Activated CD4-positive, alpha-beta T cell treated with anti-CD3 and anti-CD28 coated beads, Interleukin-2, amount 50 U/mL, for 48 hours (primary cell): ENCODE measurements at regions not wholly inside any gene's neighbourhood (a gene's known extent, or its start where the extent isn't known, plus 50 kb on each side); places are given as distances from the start of the nearest gene placed in this dataset.
"Not testable (repeated sequence)": the region's sequence is repeated elsewhere in the genome, so short reads cannot be mapped to it uniquely, and the experiment has no call there.

ENCODE experiments used
- DNase-seq, 2 experiments: peaks; one replicate each; pipeline ENCODE4 v3.0.0-alpha.2; 2020

DNA sequence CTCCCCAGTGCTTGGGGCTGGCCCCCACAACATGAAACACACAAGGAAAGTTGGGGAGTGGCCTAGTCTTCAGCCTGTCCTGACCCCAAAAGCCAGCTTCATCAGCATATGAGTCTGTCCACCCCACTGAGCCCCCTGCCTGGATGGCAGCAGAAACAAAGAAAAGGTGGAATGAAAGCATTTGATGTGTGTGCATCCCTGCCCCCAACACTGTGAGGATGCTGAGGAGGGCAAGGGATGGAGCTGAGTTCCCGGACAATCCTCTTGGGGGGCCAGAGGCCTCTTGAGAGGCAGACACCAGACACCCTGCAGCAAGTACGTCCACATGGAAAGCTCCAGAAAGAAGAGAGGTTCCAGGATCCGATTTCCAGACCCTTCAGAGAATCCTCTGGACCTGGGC, 113.5 kb upstream of the PPP1R26 start:
- DNase-seq = no peak

DNA sequence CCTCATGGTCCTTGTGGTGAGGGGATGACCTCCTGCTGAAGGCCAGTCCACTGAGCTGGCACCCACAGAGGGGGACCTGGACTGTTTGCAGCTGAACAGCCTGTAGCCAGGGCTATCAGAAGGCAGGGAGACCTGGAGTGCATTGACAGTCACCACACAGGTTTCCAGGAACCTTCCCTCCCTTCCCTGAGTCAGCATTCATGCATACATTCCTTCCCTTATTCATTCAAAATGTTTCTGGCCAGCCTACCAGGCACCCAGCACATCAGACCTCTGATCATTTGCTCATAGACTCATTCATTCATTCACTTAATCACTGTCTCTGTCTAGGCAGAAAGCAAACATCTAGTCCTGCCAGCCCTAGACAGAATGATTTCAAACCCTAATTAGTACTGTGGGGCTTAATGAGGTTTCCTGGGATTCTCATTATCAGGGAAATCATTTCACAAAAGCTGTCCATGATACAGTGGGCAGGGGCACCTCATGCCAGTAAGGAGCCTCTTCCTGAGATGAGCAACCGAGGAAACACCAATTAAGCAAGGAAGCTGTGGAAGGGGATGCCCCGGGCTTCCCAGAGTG, 110.1 kb upstream of the PPP1R26 start:
- DNase-seq = no peak

DNA sequence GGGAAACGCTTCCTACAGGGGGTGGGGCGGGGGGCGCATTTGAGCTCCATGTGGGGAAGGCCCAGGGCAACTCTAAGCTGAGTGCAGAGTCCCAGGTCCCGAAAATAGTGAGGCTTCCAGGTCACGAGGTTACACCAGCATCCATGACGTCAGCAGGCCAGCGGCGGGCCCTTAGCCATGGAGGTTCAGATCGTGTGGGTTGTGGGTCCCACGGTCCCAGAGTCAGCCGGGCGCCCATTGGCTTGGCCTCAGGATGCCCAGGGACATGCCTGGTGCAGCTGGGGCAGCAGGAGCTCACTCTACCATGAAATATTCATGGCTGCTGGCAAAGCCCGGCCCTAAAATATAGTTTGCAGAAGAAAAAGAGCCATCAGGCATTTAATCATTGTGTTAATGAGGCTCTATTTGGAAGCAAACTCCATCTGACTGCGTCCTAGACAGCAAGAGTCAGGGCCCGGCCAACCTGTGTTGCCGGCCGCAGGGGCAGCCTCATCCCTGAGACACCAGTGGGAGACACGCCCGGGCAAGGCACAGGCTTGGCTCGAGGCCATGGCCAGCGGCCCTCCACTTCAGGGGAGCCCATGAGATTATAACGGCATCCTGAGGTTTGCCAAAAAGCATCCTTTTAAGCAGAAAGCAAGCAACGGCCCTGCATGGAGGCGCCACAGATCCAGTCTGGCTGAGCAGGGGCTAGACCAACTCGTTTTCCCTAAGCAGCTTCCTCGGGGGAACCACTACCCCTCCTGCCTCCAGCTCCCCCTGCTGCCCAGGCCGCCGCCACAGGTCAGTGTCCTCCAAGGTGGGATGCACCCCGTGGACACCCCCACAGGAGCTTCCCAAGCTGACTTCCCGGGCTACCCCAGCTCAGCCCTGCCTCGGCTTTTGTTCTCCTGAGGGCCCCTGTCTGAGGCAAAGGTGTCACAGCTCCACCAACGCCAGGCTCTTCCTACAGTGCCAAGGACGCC, 108.9 kb upstream of the PPP1R26 start:
- DNase-seq = no peak

DNA sequence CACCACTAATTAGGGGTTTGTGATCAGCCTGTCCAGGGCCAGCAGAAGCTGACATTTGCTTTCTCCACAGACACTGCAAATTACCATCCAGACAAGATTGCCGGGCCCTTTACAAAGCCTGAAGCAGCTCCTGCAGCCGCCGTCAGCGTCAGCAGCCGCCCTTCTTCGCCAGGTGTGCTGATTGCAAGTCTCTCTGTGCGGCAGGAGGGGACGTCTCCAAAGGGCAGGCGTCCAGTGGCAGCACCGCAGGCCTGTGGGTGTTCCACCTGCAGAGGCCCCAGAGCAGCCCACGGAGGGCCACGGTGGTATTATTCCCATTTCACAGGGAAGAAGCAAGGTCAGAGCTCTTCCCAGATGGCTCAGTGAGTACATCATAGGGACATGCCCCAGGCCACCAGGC, 108.0 kb upstream of the PPP1R26 start:
- DNase-seq = no peak

DNA sequence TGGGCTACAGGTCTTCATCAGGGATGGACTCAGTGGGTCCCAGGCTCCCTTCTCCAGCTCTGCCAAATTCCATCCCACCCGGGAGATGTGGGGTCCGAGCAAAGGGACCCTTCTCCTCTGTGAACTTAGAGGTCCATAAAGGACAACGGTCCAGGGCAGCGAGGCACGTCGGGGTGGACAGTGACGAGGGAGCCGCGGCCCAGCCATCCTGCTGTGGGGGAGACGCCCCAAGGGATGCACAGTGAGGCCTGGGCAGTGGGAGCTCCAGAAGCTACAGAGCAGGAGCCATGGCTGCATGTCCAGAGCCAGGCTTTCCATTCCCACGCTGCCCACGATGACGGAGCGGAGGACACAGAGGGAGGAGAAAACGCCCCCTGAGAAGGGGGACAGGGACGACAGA, 107.5 kb upstream of the PPP1R26 start:
- no peak for DNase-seq

DNA sequence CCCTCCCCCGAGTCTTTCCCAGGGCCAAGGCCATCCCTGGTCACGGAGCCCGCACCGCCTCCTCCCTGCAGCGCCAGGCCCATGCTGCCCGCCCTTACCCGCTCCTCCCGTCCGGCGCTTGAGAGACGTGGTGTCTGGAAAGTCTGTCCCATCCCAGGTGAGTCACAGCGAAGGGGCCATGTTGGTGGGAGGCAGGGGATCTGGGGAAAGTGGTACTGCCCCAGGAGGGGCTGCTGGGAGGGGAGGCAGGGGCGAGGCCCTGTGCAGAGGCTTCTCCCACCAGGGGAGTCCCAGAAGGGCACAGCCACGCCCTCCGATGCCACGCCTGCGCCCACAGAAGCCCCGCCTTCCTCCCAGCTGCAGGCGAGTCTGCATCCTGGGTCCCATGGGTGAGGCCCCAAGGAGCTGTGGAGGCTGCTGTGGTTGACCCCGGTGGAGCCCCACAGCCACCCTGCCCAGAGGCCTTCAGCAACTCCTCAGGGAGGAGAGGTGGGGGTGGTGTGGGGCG, 107.0 kb upstream of the PPP1R26 start:
- no peak for DNase-seq

DNA sequence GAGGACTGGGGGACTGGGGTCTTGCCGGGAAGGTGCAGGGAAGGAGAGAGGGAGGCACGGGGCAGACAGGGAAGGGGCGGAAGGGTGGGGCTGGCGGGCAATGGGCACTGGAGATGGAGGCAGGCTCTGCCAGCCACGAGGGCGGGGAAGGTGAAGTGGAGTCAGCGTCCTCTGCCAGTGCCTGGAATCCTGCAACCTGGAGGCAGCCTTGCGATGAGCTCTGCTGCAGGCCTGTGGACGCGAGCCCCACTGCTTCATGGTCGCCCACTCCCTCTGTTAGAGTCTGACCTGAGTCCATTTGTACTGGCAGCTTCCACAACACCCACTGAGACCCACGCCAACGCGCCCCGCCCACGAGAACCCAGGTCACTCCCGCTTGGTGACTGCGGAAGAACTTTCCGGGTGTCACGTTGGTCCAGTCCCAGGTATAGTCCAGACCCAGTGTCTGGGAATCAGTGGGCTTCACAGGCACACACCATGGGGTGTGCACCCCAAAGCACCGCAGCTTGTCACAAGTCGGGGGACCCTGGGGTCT, 106.4 kb upstream of the PPP1R26 start:
- no peak for DNase-seq

DNA sequence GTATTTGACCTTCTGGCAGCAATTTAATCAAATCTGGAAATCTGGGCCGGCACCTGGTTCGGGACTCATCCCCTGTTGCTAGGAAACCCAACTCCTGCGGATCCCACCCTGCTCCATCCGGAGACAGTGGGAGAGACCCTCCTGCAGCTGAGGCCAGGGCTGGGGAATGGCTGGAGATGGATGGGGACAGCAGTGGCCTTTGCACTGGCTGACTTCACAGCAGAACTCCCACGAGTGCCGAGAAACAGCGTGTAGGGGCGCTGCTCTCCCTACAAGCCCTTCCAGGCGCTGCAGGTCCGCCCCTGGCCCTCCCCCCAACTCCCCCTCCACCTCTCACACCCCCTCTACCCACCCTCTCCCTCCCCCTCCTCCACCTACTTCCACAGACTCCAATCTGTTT, 105.8 kb upstream of the PPP1R26 start:
- no peak for DNase-seq

DNA sequence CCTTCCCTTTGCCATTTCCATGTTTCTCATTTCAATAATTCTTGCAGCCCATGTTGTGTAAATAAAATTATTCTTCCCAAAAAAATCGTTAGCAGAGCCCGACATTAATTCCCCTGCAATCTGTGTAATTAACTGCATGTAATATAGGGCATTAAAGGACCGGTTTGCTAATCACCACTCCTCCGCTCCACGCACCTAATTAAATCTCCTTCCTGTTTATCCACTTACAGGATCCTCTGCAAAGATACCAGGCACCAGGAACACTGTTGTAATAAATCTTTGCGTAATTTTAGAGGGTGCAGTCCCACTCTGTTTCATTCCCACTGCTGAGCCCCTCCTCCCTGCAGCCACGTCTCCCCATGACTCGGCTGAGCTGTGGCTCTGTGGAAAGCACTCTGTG, 105.0 kb upstream of the PPP1R26 start:
- no peak for DNase-seq

DNA sequence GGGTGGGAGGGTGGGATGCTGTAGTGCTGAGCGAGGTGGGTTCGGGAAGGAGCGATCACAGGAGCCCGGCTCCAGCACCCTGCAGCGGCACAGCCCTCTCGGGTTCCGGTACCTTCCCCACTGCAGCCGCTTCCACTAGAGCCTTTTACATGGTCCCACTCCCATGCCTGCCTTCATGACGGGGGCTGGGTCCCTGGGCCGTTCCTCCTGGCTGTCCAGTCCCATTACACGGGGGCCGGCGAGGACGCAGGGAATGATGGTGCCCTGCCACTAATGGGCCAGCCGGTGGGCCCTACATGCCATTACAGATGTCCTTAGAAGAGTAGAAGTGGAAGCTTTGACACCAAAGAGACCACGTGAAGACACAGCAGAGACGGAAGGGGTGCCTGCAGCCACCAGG, 104.6 kb upstream of the PPP1R26 start:
- DNase-seq = no peak

DNA sequence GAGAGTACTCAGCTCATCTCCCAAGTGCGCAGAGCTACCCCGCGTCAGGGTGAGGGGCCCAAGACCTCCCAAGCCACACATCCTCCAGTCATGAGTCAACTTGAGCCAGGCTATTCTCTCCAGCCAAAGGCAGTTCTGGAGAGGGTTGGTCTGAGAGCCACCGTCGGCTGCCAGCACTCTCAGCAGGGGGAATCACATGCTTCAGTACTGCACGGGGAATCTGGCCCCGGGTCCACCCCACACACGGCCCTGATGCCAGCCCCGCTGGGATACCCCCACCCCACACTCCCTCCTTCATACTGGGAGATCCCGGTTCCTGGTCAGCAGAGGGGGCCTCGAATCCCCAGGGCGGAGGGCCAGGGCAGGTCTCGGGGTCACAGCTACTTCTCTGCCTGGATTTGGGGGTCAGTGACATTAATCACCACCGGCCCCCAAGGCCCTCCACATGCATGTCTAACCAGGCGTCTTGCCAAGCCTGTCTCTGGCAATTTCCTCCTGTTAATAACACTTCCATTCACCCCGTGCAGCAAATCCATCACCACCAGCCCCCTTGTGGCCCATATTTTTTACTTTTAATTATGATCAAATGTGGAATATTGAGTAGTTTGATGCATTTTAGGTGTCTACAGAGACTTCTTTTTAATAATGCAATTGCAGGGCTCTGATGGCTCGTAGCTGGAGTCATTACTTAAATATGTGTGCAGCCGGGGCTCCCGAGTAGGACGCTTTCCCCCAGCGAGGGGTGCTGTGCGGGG, 102.9 kb upstream of the PPP1R26 start:
- DNase-seq = no peak

DNA sequence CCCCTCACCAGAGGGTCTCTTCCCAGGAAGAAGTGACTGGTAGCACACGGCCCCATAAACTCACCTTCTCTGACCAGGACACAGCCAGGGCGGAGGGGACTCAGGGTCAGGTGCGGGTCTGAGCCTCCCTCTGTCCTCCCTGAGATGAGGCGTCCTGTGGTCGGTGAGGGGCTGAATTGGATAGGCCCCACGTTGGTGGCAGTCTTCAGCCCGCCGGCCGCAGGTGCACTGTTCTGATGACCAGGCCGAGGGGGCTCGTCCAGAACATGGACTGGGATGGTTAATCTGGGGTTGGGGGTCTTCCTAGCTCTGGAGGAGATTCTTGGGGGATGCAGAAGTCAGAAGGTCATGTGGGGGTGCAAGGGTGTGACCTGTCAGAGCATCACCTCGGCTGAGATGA, 102.2 kb upstream of the PPP1R26 start:
- DNase-seq = no peak

DNA sequence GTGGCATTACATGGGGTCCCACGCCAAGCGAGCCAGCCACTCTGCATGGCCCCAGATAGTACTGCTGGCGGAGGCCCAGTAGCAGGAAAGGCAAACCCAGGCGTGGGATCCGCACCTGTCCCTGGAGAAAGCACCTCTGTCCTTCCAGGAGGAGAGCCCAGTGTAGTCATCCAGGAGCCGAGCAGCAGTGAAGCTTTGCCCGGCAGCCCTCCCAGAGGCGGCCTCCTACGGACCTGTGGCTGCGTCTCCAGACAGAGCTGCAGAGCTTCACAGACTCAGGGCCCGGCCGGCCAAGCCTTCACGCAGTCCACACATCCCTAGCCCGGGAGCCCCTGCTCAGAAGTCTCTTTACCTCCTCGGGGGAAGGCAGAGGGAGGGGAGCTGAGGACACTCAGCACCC, 100.8 kb upstream of the PPP1R26 start:
- DNase-seq = no peak

DNA sequence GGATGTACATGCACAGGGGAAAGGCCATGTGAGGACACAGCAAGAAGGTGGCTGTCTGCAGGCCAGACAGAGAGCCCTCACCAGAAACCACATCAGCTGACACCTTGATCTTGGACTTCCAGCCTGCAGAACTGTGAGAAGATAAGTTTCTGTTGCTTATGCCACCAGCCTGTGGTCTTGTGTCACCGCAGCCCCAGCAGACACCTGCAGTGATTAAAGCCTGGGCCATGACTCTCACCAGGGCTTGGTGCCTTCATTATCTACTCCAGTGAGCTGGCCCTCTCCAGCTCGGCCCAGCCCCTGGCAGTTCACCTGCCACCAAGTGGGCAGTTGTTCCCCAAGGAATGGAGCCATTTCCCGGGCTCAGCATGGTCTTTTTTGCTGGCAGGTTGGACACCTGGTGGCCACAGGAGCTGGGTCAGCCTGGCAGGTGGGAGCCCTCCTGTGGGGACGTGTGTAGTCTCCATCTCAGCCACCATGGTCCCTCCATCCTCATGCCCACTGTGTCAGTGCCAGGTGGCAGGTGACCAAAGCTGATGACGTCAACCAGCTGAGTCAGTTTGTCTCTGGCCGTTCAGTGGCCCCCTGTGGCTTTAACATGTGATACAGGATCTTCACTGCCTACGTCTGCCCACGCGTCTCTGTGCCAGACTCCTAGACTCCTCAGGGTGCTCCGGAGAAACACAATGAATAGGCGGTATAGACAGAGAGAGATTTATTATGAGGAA, 99.9 kb upstream of the PPP1R26 start:
- DNase-seq = no peak

DNA sequence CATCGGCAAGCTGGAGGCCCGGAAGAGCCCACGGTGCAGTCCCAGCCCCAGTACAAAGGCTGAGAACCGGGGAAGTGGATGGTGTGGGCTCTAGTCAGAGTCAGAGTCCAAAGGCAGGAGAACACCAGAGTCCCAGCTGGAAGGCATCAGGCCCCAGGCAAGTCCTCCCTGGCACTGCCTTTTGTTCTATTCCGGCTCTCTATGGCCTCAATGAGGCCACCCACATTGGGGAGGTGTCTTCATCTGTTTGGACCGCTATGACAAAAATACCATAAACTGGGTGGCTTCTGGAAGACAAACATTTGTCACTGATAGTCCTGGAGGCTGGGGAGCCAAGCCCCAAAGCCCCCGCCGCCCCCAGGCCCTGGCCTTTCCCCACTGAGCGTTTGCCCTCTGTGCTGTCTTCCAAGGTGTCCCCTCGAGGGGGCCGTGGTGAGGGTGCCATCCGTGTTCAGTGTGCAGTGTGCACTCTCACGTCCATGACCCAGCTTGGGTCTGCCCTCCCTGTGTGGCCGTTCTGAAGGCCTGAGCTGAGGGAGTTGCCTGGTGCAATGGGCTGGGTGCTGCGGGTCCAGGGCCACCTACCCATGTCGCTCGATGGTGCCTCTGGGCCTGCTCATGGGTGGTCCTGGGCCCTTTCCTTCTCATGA, 99.1 kb upstream of the PPP1R26 start:
- DNase-seq = no peak

DNA sequence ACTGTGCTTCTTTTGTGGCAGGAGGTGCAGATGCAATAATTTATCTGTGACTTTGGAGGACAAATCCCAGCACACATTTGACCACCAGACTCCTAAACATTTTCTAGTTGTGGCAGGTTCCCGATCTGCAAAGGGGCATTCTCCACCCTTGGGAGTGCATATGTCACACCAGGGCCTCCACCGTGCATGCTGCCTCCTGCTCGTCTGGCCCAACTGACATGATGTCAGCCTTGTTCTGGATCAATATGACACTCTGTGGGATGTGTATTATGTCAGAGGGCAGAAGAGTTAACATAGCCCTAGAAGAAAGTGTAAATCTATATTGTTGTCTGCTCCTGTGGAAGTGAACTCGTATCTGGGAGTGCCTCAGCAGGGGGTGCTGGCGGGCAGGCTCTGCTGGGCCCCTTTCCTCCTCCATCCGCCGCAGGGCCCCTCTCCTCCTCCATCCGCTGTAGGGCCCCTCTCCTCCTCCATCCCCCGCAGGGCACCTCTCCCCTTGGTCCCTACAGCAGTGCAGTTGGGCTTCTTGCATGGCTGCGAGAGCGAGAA, 97.7 kb upstream of the PPP1R26 start:
- no peak for DNase-seq

DNA sequence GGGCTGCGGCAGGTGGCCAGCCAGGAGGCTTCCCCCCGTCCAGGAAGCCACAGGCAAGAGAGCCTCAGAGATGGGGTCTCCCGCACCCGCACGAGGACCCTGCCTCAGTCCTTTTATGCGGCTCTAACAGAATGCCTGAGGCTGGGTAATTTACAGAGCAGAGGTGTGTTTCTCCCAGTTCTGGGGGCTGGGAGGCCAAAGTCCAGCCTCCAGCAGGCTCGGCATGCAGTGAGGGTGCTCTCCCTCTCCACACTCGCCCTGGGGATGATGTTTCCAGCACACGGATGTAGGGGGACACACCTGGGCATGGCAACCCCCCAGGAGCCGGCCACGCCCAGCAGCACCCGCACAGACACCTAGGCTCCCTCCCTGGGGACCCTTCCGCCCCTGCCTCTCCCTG, 95.4 kb upstream of the PPP1R26 start:
- DNase-seq = no peak

DNA sequence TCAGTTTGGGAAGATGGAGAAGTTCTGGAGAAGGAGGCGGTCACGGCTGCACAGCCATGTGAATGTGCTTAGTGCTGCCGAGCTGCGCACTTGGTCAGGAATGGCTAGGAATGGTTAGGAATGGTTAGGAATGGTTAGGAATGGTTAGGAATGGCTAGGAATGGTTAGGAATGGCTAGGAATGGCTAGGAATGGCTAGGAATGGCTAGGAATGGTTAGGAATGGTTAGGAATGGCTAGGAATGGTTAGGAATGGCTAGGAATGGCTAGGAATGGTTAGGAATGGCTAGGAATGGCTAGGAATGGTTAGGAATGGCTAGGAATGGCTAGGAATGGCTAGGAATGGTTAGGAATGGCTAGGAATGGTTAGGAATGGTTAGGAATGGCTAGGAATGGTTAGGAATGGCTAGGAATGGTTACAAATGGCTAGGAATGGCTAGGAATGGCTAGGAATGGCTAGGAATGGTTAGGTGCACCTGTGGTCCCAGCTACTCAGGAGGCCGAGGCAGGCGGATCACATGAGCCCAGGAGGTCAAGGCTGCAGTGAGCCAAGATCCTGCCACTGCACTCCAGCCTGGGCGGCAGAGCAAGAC, 94.7 kb upstream of the PPP1R26 start:
- not testable (repeated sequence) for DNase-seq

DNA sequence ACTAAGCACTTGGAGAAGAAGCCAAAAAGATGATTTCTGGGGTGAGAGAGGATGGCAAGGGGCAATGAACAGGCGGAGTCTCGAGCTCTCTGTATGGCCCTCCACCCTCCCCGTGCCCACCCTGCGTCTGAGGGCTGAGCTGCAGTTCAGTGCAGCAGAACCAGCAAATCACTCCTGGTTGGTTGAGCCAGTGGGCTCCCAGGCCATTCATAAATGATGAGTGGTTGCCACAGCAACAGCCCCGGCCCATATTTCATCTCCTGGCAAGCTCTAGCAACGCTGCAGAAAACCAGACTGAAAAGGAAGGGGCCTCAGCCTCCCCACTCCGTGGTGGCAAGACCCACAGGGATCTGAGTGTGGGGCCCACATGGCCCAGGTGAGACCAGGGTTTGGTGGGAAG, 93.8 kb upstream of the PPP1R26 start:
- no peak for DNase-seq

DNA sequence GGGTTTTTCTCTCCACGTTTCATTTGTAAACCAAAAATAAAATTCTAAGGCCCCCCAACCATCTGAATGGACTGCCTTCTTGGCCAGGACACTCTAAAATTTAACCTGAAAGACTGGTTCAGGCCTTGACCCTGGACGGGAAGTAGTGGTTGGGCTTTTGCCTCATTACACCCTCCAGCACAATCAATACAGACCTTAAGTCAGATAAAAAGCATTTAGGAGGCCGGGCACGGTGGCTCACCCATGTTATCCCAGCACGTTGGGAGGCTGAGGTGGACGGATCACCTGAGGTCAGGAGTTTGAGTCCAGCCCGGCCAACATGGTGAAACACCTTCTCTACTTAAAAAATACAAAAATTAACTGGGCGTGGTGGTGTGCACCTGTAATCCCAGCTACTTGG, 91.6 kb upstream of the PPP1R26 start:
- no peak for DNase-seq

DNA sequence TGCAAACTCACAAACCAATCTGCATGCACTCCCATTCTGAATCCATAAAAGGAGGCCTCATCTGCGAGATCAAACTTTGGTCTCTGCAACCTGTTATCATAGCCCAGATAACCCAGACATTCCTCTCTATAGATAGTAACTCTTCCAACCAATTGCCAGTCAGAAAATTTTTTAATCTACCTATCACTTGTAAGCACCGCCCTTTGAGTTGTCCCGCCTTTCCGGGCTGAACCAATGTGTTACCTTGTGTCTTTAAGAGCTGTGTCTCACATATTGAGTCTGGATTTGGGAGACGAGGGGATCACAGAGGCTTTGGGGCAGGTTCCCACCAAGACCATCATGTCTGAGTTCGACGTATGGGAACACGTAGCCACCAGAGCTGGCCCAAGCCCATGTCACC, 91.1 kb upstream of the PPP1R26 start:
- no peak for DNase-seq
